ENCODE measurements at regions not wholly inside any gene's neighbourhood (a gene's known extent, or its start where the extent isn't known, plus 50 kb on each side); places are given as distances from the start of the nearest gene placed in this dataset.

- TF ChIP-seq EZH2phosphoT487 (IDR thresholded peaks at IDR 0.05; ENCODE audit: borderline replicate concordance, low read depth, low read length), result no peak
- TF ChIP-seq, protein P1, sequence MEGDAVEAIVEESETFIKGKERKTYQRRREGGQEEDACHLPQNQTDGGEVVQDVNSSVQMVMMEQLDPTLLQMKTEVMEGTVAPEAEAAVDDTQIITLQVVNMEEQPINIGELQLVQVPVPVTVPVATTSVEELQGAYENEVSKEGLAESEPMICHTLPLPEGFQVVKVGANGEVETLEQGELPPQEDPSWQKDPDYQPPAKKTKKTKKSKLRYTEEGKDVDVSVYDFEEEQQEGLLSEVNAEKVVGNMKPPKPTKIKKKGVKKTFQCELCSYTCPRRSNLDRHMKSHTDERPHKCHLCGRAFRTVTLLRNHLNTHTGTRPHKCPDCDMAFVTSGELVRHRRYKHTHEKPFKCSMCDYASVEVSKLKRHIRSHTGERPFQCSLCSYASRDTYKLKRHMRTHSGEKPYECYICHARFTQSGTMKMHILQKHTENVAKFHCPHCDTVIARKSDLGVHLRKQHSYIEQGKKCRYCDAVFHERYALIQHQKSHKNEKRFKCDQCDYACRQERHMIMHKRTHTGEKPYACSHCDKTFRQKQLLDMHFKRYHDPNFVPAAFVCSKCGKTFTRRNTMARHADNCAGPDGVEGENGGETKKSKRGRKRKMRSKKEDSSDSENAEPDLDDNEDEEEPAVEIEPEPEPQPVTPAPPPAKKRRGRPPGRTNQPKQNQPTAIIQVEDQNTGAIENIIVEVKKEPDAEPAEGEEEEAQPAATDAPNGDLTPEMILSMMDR (conservative IDR thresholded peaks at IDR 0.05; ENCODE audit: low read length), result no peak
These were observed 191.0 kb downstream of the C11orf91 start for GRCh38 chr11:33509632-33510031.

Measured in OCI-LY7 (cell line).